ENCODE measurements at regions not wholly inside any gene's neighbourhood (a gene's known extent, or its start where the extent isn't known, plus 50 kb on each side); places are given as distances from the start of the nearest gene placed in this dataset.

- intact Hi-C loops (cut with micrococcal nuclease) = no loop called here
- peaks cover 5% of the 10 kb centered on the region for H3K4me1 ChIP-seq (ENCODE audit: control insufficient read depth, extremely low read depth, insufficient read depth, low read length)
- H3K27me3 ChIP-seq (ENCODE audit: control insufficient read depth in 2 of 2, insufficient read depth in 2 of 2, low read length in 2 of 2) = peaks cover 11 to 16% of the 10 kb centered on the region in 2 experiments
- H3K9ac ChIP-seq (replicated peaks; ENCODE audit: extremely low read depth, insufficient read depth, low read length) = no peak overlapping the region
- no peaks in the 10 kb centered on the region for H4K20me1 ChIP-seq (replicated peaks; ENCODE audit: control insufficient read depth, extremely low read depth, insufficient read depth, low read length)
- dilution Hi-C loops (cut with MboI; ENCODE audit: extremely low pct_ligation_motif_present, low sequenced_read_pairs) = no loop called here
- no peaks in the 10 kb centered on the region for H3K36me3 ChIP-seq (ENCODE audit: control insufficient read depth in 2 of 2, extremely low read depth in 1 of 2, insufficient read depth in 2 of 2, low read length in 2 of 2)
- TF ChIP-seq, protein P1, sequence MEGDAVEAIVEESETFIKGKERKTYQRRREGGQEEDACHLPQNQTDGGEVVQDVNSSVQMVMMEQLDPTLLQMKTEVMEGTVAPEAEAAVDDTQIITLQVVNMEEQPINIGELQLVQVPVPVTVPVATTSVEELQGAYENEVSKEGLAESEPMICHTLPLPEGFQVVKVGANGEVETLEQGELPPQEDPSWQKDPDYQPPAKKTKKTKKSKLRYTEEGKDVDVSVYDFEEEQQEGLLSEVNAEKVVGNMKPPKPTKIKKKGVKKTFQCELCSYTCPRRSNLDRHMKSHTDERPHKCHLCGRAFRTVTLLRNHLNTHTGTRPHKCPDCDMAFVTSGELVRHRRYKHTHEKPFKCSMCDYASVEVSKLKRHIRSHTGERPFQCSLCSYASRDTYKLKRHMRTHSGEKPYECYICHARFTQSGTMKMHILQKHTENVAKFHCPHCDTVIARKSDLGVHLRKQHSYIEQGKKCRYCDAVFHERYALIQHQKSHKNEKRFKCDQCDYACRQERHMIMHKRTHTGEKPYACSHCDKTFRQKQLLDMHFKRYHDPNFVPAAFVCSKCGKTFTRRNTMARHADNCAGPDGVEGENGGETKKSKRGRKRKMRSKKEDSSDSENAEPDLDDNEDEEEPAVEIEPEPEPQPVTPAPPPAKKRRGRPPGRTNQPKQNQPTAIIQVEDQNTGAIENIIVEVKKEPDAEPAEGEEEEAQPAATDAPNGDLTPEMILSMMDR (IDR thresholded peaks at IDR 0.05; ENCODE audit: extremely low read depth in 1 of 2, insufficient read depth in 1 of 2, low read depth in 1 of 2, low read length in 2 of 2) = no peak
- CTCF ChIA-PET = no interaction called here
- no TSS peak for BruUV-seq (replicated peaks)
- H3K9me1 ChIP-seq (replicated peaks; ENCODE audit: control insufficient read depth, extremely low read depth, insufficient read depth, low read length) = no peaks in the 10 kb centered on the region
- FAIRE-seq = no peak
- no peak overlapping the region for H2AFZ ChIP-seq (ENCODE audit: low read depth, low read length)
- no peak overlapping the region for H3K4me2 ChIP-seq (ENCODE audit: insufficient read depth, low read length)
- no peak overlapping the region for H3K27ac ChIP-seq (ENCODE audit: insufficient read depth, low read depth, low read length)
- POLR2A ChIA-PET = no interaction called here
- H3K79me2 ChIP-seq (ENCODE audit: control insufficient read depth, insufficient read depth, low read length) = no peaks in the 10 kb centered on the region
- H3K9me3 ChIP-seq (replicated peaks; ENCODE audit: control insufficient read depth, insufficient read depth, low read length) = no peaks in the 10 kb centered on the region
- DNase-seq (ENCODE audit: low read depth, low spot score) = no peak
- H3K4me3 ChIP-seq (replicated peaks in 1 of 3; ENCODE audit: insufficient read depth in 1 of 3, low read depth in 1 of 3, low read length in 3 of 3) = no peak overlapping the region
These were observed 55.9 kb downstream of the TMEM100 start for GRCh38 chr17:55666806-55667205.

DNA sequence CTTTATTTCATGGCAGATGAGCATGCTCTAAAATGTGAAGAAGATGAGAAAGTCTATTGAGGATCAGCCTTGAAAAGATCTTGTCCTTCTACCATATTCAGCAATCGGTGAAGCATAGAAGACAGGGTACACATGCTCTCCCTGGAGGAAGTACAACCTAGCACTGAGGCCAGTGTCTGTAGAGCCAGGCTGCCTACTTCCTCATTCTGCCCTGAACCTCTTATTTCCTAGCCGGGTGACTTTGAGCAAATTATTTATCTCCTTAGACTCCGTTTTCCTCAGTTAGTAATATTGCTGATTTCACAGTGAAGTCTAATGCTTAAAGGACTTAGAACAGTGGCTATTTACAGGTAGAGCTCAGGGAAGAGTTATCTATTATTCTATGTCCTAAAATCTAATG is 58.4 kb downstream of the TMEM100 start:
- no peaks in the 10 kb centered on the region for H3K9me1 ChIP-seq (replicated peaks; ENCODE audit: control insufficient read depth, extremely low read depth, insufficient read depth, low read length)
- no peak for TF ChIP-seq EZH2 (IDR thresholded peaks at IDR 0.05; ENCODE audit: borderline replicate concordance, low read depth, low read length, severe bottlenecking)
- TF ChIP-seq, protein P1 (IDR thresholded peaks at IDR 0.05; ENCODE audit: extremely low read depth in 1 of 2, insufficient read depth in 1 of 2, low read depth in 1 of 2, low read length in 2 of 2) = no peak
- no peak for TF ChIP-seq FOS (IDR thresholded peaks at IDR 0.05; ENCODE audit: borderline replicate concordance, insufficient read depth, low read length)
- TF ChIP-seq POLR2AphosphoS5 (IDR thresholded peaks at IDR 0.05; ENCODE audit: insufficient read depth, low read depth, low read length) = no peak
- TF ChIP-seq POLR2A (IDR thresholded peaks at IDR 0.05; ENCODE audit: low read depth, low read length) = no peak
- TF ChIP-seq JUN (IDR thresholded peaks at IDR 0.05; ENCODE audit: borderline replicate concordance, insufficient read depth, insufficient read length, low read depth) = no peak
- no peak for TF ChIP-seq GATA2 (IDR thresholded peaks at IDR 0.05; ENCODE audit: insufficient read depth, insufficient read length, low read depth, low read length)
- TF ChIP-seq, protein P2, sequence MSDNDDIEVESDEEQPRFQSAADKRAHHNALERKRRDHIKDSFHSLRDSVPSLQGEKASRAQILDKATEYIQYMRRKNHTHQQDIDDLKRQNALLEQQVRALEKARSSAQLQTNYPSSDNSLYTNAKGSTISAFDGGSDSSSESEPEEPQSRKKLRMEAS (IDR thresholded peaks at IDR 0.05; ENCODE audit: insufficient read depth, insufficient read length) = no peak
- no peak for TF ChIP-seq MYC (IDR thresholded peaks at IDR 0.05; ENCODE audit: low read depth, low read length)
- no peak overlapping the region for H3K4me3 ChIP-seq (replicated peaks in 1 of 3; ENCODE audit: insufficient read depth in 1 of 3, low read depth in 1 of 3, low read length in 3 of 3)
- intact Hi-C loops (cut with micrococcal nuclease) (no loop called here), dilution Hi-C loops (cut with MboI; ENCODE audit: extremely low pct_ligation_motif_present, low sequenced_read_pairs) (no loop called here)
- DNase-seq (ENCODE audit: low read depth, low spot score) = no peak
- POLR2A ChIA-PET = no interaction called here
- H2AFZ ChIP-seq (ENCODE audit: low read depth, low read length) = no peak overlapping the region
- H3K36me3 ChIP-seq (ENCODE audit: control insufficient read depth in 2 of 2, extremely low read depth in 1 of 2, insufficient read depth in 2 of 2, low read length in 2 of 2) = no peaks in the 10 kb centered on the region
- no peaks in the 10 kb centered on the region for H3K79me2 ChIP-seq (ENCODE audit: control insufficient read depth, insufficient read depth, low read length)
- H3K4me1 ChIP-seq (ENCODE audit: control insufficient read depth, extremely low read depth, insufficient read depth, low read length) = peaks cover 8% of the 10 kb centered on the region
- no TSS peak for BruUV-seq (replicated peaks)
- no peak overlapping the region for H3K27ac ChIP-seq (ENCODE audit: insufficient read depth, low read depth, low read length)
- no peak for FAIRE-seq
- no peaks in the 10 kb centered on the region for H3K9me3 ChIP-seq (replicated peaks; ENCODE audit: control insufficient read depth, insufficient read depth, low read length)
- no peak overlapping the region for H3K4me2 ChIP-seq (ENCODE audit: insufficient read depth, low read length)
- no peak overlapping the region for H3K9ac ChIP-seq (replicated peaks; ENCODE audit: extremely low read depth, insufficient read depth, low read length)
- CTCF ChIA-PET = interaction anchor here (1.4 kb wide), 1 partner anchor 23 kb away, joined by 6 read pairs; no protein-coding TSS in a partner anchor
- H4K20me1 ChIP-seq (replicated peaks; ENCODE audit: control insufficient read depth, extremely low read depth, insufficient read depth, low read length) = no peaks in the 10 kb centered on the region
- H3K27me3 ChIP-seq (ENCODE audit: control insufficient read depth in 2 of 2, insufficient read depth in 2 of 2, low read length in 2 of 2) = peaks cover 6 to 11% of the 10 kb centered on the region in 2 experiments
